ENCODE measurements at regions not wholly inside any gene's neighbourhood (a gene's known extent, or its start where the extent isn't known, plus 50 kb on each side); places are given as distances from the start of the nearest gene placed in this dataset.

DNA sequence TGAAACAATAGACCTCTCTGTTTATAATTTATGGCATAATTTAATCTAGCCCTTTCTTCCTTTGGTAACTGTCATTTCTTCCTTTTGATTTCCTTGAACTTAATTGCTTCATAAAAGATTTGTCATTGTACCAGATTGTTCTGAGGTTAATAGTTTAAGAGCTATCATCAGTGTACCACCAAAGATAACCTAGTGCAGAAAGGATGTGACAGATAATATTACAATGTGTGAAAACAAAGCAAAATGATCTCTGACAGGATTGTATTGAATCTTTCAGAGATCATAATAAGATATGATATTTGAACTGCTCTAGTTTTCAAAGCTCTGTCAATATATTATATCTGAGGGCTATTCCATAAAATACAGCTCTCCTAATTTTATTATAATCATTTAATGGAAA lies 132.1 kb upstream of the PTCHD4 start:
- Histone ChIP-seq H3K14ac (ENCODE audit: low read length in 2 of 2) (no peak overlapping the region), H3K27ac (ENCODE audit: low read length, poor library complexity, severe bottlenecking) (no peak overlapping the region), H2AK5ac (ENCODE audit: low read length, severe bottlenecking) (no peak overlapping the region), H2AFZ (ENCODE audit: low read depth, low read length) (no peak overlapping the region), H4K91ac (ENCODE audit: low read length) (no peak overlapping the region), H3K9ac (ENCODE audit: low read length) (no peak overlapping the region), H3K4ac (ENCODE audit: low read depth in 1 of 2, low read length in 2 of 2) (no peak overlapping the region), H2BK15ac (ENCODE audit: low read depth, poor library complexity, severe bottlenecking) (no peak overlapping the region), H3K4me1 (ENCODE audit: control insufficient read depth, insufficient read depth, low read depth, low read length) (no peaks in the 10 kb centered on the region), H3K4me3 (ENCODE audit: insufficient read depth in 1 of 2, low read depth in 1 of 2, low read length in 2 of 2) (no peak overlapping the region), H2BK5ac (ENCODE audit: low read depth, low read length, poor library complexity, severe bottlenecking) (no peak overlapping the region), H3K27me3 (ENCODE audit: control insufficient read depth in 1 of 2, insufficient read depth in 1 of 2, low read length in 2 of 2) (no peaks in the 10 kb centered on the region), H3K36me3 (ENCODE audit: control insufficient read depth in 1 of 2, insufficient read depth in 2 of 2, low read depth in 1 of 2, low read length in 2 of 2) (no peaks in the 10 kb centered on the region), H2BK120ac (ENCODE audit: low read depth, low read length) (no peak overlapping the region), H3K23ac (ENCODE audit: low read length in 2 of 2) (no peak overlapping the region), H3K4me2 (ENCODE audit: low read length, poor library complexity, severe bottlenecking) (no peak overlapping the region), H4K8ac (ENCODE audit: low read length) (no peak overlapping the region), H3K79me1 (replicated peaks; ENCODE audit: low read length, poor library complexity, severe bottlenecking) (no peaks in the 10 kb centered on the region), H2BK12ac (ENCODE audit: low read length in 2 of 2) (no peak overlapping the region), H3K18ac (ENCODE audit: low read depth in 1 of 2, low read length in 2 of 2) (no peak overlapping the region), H3K9me3 (ENCODE audit: control insufficient read depth, low read length) (no peaks in the 10 kb centered on the region)
- no peak for DNase-seq

DNA sequence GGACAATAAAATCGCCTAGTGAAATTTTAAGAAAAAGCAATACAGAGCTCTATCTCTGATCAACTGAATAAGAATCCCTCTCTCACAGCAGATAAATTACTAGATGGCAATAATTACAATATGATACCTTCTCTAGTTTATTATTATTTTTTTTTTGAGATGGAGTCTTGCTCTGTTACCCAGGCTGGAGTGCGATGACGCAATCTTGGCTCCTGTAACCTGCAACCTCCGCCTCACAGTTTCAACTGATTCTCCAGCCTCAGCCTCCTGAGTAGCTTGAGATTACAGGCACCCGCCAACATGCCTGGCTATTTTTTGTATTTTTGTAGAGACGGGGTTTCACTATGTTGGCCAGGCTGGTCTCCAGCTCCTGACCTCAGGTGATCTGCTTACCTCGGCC lies 129.3 kb upstream of the PTCHD4 start:
- Histone ChIP-seq H4K91ac (ENCODE audit: low read length) (no peak overlapping the region), H3K9me3 (ENCODE audit: control insufficient read depth, low read length) (peaks cover 20% of the 10 kb centered on the region), H2BK120ac (ENCODE audit: low read depth, low read length) (no peak overlapping the region), H2BK15ac (ENCODE audit: low read depth, poor library complexity, severe bottlenecking) (no peak overlapping the region), H3K27ac (ENCODE audit: low read length, poor library complexity, severe bottlenecking) (no peak overlapping the region), H3K4me2 (ENCODE audit: low read length, poor library complexity, severe bottlenecking) (no peak overlapping the region), H3K27me3 (ENCODE audit: control insufficient read depth in 1 of 2, insufficient read depth in 1 of 2, low read length in 2 of 2) (no peaks in the 10 kb centered on the region), H3K79me1 (replicated peaks; ENCODE audit: low read length, poor library complexity, severe bottlenecking) (no peaks in the 10 kb centered on the region), H3K4me3 (ENCODE audit: insufficient read depth in 1 of 2, low read depth in 1 of 2, low read length in 2 of 2) (no peak overlapping the region), H3K4ac (ENCODE audit: low read depth in 1 of 2, low read length in 2 of 2) (no peak overlapping the region), H2BK12ac (ENCODE audit: low read length in 2 of 2) (no peak overlapping the region), H3K23ac (ENCODE audit: low read length in 2 of 2) (no peak overlapping the region), H3K9ac (ENCODE audit: low read length) (no peak overlapping the region), H3K18ac (ENCODE audit: low read depth in 1 of 2, low read length in 2 of 2) (no peak overlapping the region), H2AFZ (ENCODE audit: low read depth, low read length) (no peak overlapping the region), H2AK5ac (ENCODE audit: low read length, severe bottlenecking) (no peak overlapping the region), H4K8ac (ENCODE audit: low read length) (no peak overlapping the region), H3K14ac (ENCODE audit: low read length in 2 of 2) (no peak overlapping the region), H2BK5ac (ENCODE audit: low read depth, low read length, poor library complexity, severe bottlenecking) (no peak overlapping the region), H3K4me1 (ENCODE audit: control insufficient read depth, insufficient read depth, low read depth, low read length) (no peaks in the 10 kb centered on the region), H3K36me3 (ENCODE audit: control insufficient read depth in 1 of 2, insufficient read depth in 2 of 2, low read depth in 1 of 2, low read length in 2 of 2) (no peaks in the 10 kb centered on the region)
- WGBS: 88% methylated on average over 6 of the region's 7 CpGs
- no peak for DNase-seq

DNA sequence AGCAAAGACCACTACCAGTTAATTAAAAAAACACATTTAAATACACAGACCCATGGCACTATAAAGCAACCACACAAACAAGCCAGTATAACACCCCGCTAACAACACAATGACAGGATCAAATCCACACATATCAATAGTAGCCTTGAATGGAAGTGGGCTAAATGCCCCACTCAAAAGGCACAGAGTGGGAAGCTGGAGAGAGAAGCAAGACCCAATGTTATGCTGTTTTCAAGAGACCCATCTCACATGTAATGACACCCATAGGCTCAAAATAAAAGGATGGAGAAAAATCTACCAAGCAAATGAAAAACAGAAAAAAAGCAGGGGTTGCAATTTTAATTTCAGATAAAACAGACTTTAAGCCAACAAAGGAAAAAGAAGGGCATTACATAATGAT lies 125.4 kb upstream of the PTCHD4 start:
- no peak overlapping the region for H4K8ac ChIP-seq (ENCODE audit: low read length)
- no peak overlapping the region for H2AFZ ChIP-seq (ENCODE audit: low read depth, low read length)
- H3K4me1 ChIP-seq (ENCODE audit: control insufficient read depth, insufficient read depth, low read depth, low read length): no peaks in the 10 kb centered on the region
- H3K18ac ChIP-seq (ENCODE audit: low read depth in 1 of 2, low read length in 2 of 2): no peak overlapping the region
- H3K4me2 ChIP-seq (ENCODE audit: low read length, poor library complexity, severe bottlenecking): no peak overlapping the region
- WGBS: 100% methylated on average over 1 of the region's 1 CpG
- H2AK5ac ChIP-seq (ENCODE audit: low read length, severe bottlenecking): no peak overlapping the region
- no peak overlapping the region for H3K4me3 ChIP-seq (ENCODE audit: insufficient read depth in 1 of 2, low read depth in 1 of 2, low read length in 2 of 2)
- no peak overlapping the region for H2BK5ac ChIP-seq (ENCODE audit: low read depth, low read length, poor library complexity, severe bottlenecking)
- H3K4ac ChIP-seq (ENCODE audit: low read depth in 1 of 2, low read length in 2 of 2): no peak overlapping the region
- no peaks in the 10 kb centered on the region for H3K79me1 ChIP-seq (replicated peaks; ENCODE audit: low read length, poor library complexity, severe bottlenecking)
- no peak overlapping the region for H2BK120ac ChIP-seq (ENCODE audit: low read depth, low read length)
- no peaks in the 10 kb centered on the region for H3K27me3 ChIP-seq (ENCODE audit: control insufficient read depth in 1 of 2, insufficient read depth in 1 of 2, low read length in 2 of 2)
- no peak overlapping the region for H2BK12ac ChIP-seq (ENCODE audit: low read length in 2 of 2)
- no peak overlapping the region for H3K9ac ChIP-seq (ENCODE audit: low read length)
- no peak overlapping the region for H3K27ac ChIP-seq (ENCODE audit: low read length, poor library complexity, severe bottlenecking)
- DNase-seq: no peak
- no peaks in the 10 kb centered on the region for H3K36me3 ChIP-seq (ENCODE audit: control insufficient read depth in 1 of 2, insufficient read depth in 2 of 2, low read depth in 1 of 2, low read length in 2 of 2)
- peaks cover 28% of the 10 kb centered on the region for H3K9me3 ChIP-seq (ENCODE audit: control insufficient read depth, low read length)
- H2BK15ac ChIP-seq (ENCODE audit: low read depth, poor library complexity, severe bottlenecking): no peak overlapping the region
- H3K14ac ChIP-seq (ENCODE audit: low read length in 2 of 2): no peak overlapping the region
- H3K23ac ChIP-seq (ENCODE audit: low read length in 2 of 2): no peak overlapping the region
- H4K91ac ChIP-seq (ENCODE audit: low read length): no peak overlapping the region

DNA sequence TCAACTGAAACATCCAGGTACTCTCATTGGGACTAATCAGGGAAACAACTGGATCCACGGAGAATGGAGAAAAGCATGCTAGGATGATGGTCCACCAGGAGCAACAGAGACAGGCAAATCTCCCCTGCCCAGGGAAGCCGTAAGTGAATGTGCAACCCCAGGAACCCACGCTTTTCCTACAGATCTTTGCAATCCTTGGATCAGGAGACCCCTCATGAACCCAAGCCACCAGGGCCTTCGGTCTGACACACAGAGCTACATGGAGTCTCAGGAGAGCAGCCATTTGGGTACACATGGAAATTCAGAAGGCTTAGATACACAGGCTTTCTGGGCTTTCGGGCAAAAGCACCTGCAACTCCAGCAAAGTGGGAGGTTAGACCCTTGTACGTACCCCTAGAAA lies 122.1 kb upstream of the PTCHD4 start:
- Histone ChIP-seq H3K27me3 (ENCODE audit: control insufficient read depth in 1 of 2, insufficient read depth in 1 of 2, low read length in 2 of 2) (no peaks in the 10 kb centered on the region), H3K23ac (ENCODE audit: low read length in 2 of 2) (no peak overlapping the region), H2AK5ac (ENCODE audit: low read length, severe bottlenecking) (no peak overlapping the region)

More for the DNA sequence above, 122.1 kb upstream of the PTCHD4 start:
- WGBS: 89% methylated on average over 6 of the region's 6 CpGs
- peaks cover 28% of the 10 kb centered on the region for H3K9me3 ChIP-seq (ENCODE audit: control insufficient read depth, low read length)
- no peak overlapping the region for H2BK5ac ChIP-seq (ENCODE audit: low read depth, low read length, poor library complexity, severe bottlenecking)
- no peaks in the 10 kb centered on the region for H3K79me1 ChIP-seq (replicated peaks; ENCODE audit: low read length, poor library complexity, severe bottlenecking)
- DNase-seq: no peak
- H4K8ac ChIP-seq (ENCODE audit: low read length): no peak overlapping the region
- no peak overlapping the region for H3K9ac ChIP-seq (ENCODE audit: low read length)
- H3K4me1 ChIP-seq (ENCODE audit: control insufficient read depth, insufficient read depth, low read depth, low read length): no peaks in the 10 kb centered on the region
- H3K14ac ChIP-seq (ENCODE audit: low read length in 2 of 2): no peak overlapping the region
- no peaks in the 10 kb centered on the region for H3K36me3 ChIP-seq (ENCODE audit: control insufficient read depth in 1 of 2, insufficient read depth in 2 of 2, low read depth in 1 of 2, low read length in 2 of 2)
- H2BK120ac ChIP-seq (ENCODE audit: low read depth, low read length): no peak overlapping the region
- no peak overlapping the region for H3K4me2 ChIP-seq (ENCODE audit: low read length, poor library complexity, severe bottlenecking)
- no peak overlapping the region for H3K18ac ChIP-seq (ENCODE audit: low read depth in 1 of 2, low read length in 2 of 2)
- H3K4ac ChIP-seq (ENCODE audit: low read depth in 1 of 2, low read length in 2 of 2): no peak overlapping the region
- H2BK15ac ChIP-seq (ENCODE audit: low read depth, poor library complexity, severe bottlenecking): no peak overlapping the region
- H2BK12ac ChIP-seq (ENCODE audit: low read length in 2 of 2): no peak overlapping the region
- no peak overlapping the region for H2AFZ ChIP-seq (ENCODE audit: low read depth, low read length)
- H4K91ac ChIP-seq (ENCODE audit: low read length): no peak overlapping the region
- no peak overlapping the region for H3K4me3 ChIP-seq (ENCODE audit: insufficient read depth in 1 of 2, low read depth in 1 of 2, low read length in 2 of 2)
- no peak overlapping the region for H3K27ac ChIP-seq (ENCODE audit: low read length, poor library complexity, severe bottlenecking)
